H9 (cell line): ENCODE measurements at regions not wholly inside any gene's neighbourhood (a gene's known extent, or its start where the extent isn't known, plus 50 kb on each side); places are given as distances from the start of the nearest gene placed in this dataset.

Experiments
- DNase-seq: peaks from one replicate; pipeline ENCODE4 v3.0.0-alpha.2; 2017
- H2AFZ ChIP-seq: one replicate; pipeline ENCODE4 v1.6.1; 2013; ENCODE audit warnings: mild to moderate bottlenecking, low read length, control low read depth, moderate library complexity
- H2AK5ac ChIP-seq: 2 replicates; pipeline ENCODE4 v1.6.1; 2013; ENCODE audit warnings: low read length, control low read depth, mixed read lengths; ENCODE audit not compliant: insufficient read length
- H2BK120ac ChIP-seq: one replicate; pipeline ENCODE4 v1.6.1; 2013; ENCODE audit warnings: low read depth, mild to moderate bottlenecking, low read length, control low read depth, inconsistent platforms; ENCODE audit not compliant: poor library complexity, severe bottlenecking
- H2BK12ac ChIP-seq: 2 replicates; pipeline ENCODE4 v1.6.1; 2013; ENCODE audit warnings: low read length, control low read depth, mixed read lengths, low read depth; ENCODE audit not compliant: insufficient read length
- H2BK15ac ChIP-seq: 2 replicates; pipeline ENCODE4 v1.6.1; 2013; ENCODE audit warnings: low read depth, low read length, control low read depth
- H2BK20ac ChIP-seq: one replicate; pipeline ENCODE4 v1.6.1; 2013; ENCODE audit warnings: low read depth, mild to moderate bottlenecking, low read length, control low read depth, inconsistent platforms; ENCODE audit not compliant: poor library complexity, severe bottlenecking
- H2BK5ac ChIP-seq: 2 replicates; pipeline ENCODE4 v1.6.1; 2013; ENCODE audit warnings: low read length, control low read depth, mixed read lengths; ENCODE audit not compliant: insufficient read length
- H3K14ac ChIP-seq: 2 replicates; pipeline ENCODE4 v1.6.1; 2013; ENCODE audit warnings: low read length, control low read depth; ENCODE audit not compliant: insufficient read depth
- H3K18ac ChIP-seq: 2 replicates; pipeline ENCODE4 v1.6.1; 2013; ENCODE audit warnings: low read depth, mild to moderate bottlenecking, mixed read lengths, low read length, control low read depth; ENCODE audit not compliant: insufficient read length
- H3K23ac ChIP-seq: 2 replicates; pipeline ENCODE4 v1.6.1; 2013; ENCODE audit warnings: low read length, control low read depth, mixed read lengths, low read depth; ENCODE audit not compliant: insufficient read length
- H3K23me2 ChIP-seq: 2 replicates; pipeline ENCODE4 v1.6.1; 2013; ENCODE audit warnings: low read depth, mild to moderate bottlenecking, mixed read lengths, low read length, control low read depth; ENCODE audit not compliant: insufficient read length, poor library complexity, severe bottlenecking
- H3K27ac ChIP-seq: 2 replicates; pipeline ENCODE4 v1.5.1; 2013; ENCODE audit warnings: low read length, control low read depth, mixed read lengths, low read depth; ENCODE audit not compliant: insufficient read length
- H3K27me3 ChIP-seq: 2 replicates; pipeline ENCODE4 v1.6.1; 2013; ENCODE audit warnings: low read length, control low read depth, inconsistent platforms; ENCODE audit not compliant: insufficient read depth
- H3K4ac ChIP-seq: 2 replicates; pipeline ENCODE4 v1.6.1; 2013; ENCODE audit warnings: low read depth, mild to moderate bottlenecking, control low read depth, inconsistent platforms, low read length, moderate library complexity
- H3K4me1 ChIP-seq: 2 replicates; pipeline ENCODE4 v1.6.1; 2013; ENCODE audit warnings: low read length, control low read depth, inconsistent platforms; ENCODE audit not compliant: insufficient read depth
- H3K4me2 ChIP-seq: 2 replicates; pipeline ENCODE4 v1.6.1; 2013; ENCODE audit warnings: low read length, control low read depth, mixed read lengths; ENCODE audit not compliant: insufficient read length, insufficient read depth
- H3K56ac ChIP-seq: 2 replicates; pipeline ENCODE4 v1.6.1; 2013; ENCODE audit warnings: low read depth, mild to moderate bottlenecking, mixed read lengths, low read length, control low read depth; ENCODE audit not compliant: insufficient read length
- H3K79me1 ChIP-seq: 2 replicates; pipeline ENCODE4 v1.6.1; 2013; ENCODE audit warnings: low read depth, mild to moderate bottlenecking, moderate library complexity, low read length, control low read depth, inconsistent platforms; ENCODE audit not compliant: insufficient read depth, poor library complexity, severe bottlenecking
- H3K79me2 ChIP-seq: 2 replicates; pipeline ENCODE4 v1.6.1; 2013; ENCODE audit warnings: low read length, control low read depth, inconsistent platforms; ENCODE audit not compliant: insufficient read depth
- H3K9ac ChIP-seq: 2 replicates; pipeline ENCODE4 v1.6.1; 2013; ENCODE audit warnings: low read length, control low read depth, mixed read lengths; ENCODE audit not compliant: insufficient read length; ENCODE audit errors: extremely low read depth
- H3K9me3 ChIP-seq: one replicate; pipeline ENCODE4 v1.6.1; 2013; ENCODE audit warnings: low read depth, low read length, inconsistent platforms; ENCODE audit not compliant: control insufficient read depth
- H3T11ph ChIP-seq: one replicate; pipeline ENCODE4 v1.6.1; 2013; ENCODE audit warnings: mild to moderate bottlenecking, low read length, control low read depth, inconsistent platforms
- H4K20me1 ChIP-seq: one replicate; pipeline ENCODE4 v1.6.1; 2013; ENCODE audit not compliant: control insufficient read depth, insufficient read length, insufficient read depth
- H4K5ac ChIP-seq: 2 replicates; pipeline ENCODE4 v1.6.1; 2013; ENCODE audit warnings: low read depth, mild to moderate bottlenecking, mixed read lengths, low read length, control low read depth; ENCODE audit not compliant: insufficient read length
- H4K8ac ChIP-seq: replicated peaks from 2 replicates; pipeline ENCODE4 v1.6.1; 2013; ENCODE audit warnings: low read length, control low read depth, mixed read lengths, low read depth; ENCODE audit not compliant: insufficient read length
- H4K91ac ChIP-seq: 2 replicates; pipeline ENCODE4 v1.6.1; 2013; ENCODE audit warnings: low read depth, mild to moderate bottlenecking, moderate library complexity, mixed read lengths, low read length, control low read depth; ENCODE audit not compliant: insufficient read length
- H3K27ac Mint-ChIP-seq, 3 experiments: 2 replicates in 2 of 3; 3 replicates in 1 of 3; pipeline ENCODE4 v1.8.0; 2020 to 2021; ENCODE audit warnings: mixed read lengths in 3 of 3, mild to moderate bottlenecking in 1 of 3, moderate library complexity in 1 of 3
- H3K27me3 Mint-ChIP-seq: 2 replicates; pipeline ENCODE4 v1.8.0; 2021; ENCODE audit warnings: low read depth, mild to moderate bottlenecking, moderate library complexity, mixed read lengths
- H3K36me3 Mint-ChIP-seq, 3 experiments: 2 replicates in 2 of 3; 3 replicates in 1 of 3; pipeline ENCODE4 v1.8.0; 2020 to 2021; ENCODE audit warnings: low read depth in 3 of 3, mixed read lengths in 3 of 3; ENCODE audit not compliant: insufficient read depth in 1 of 3
- H3K4me1 Mint-ChIP-seq, 2 experiments: 2 replicates each; pipeline ENCODE4 v1.8.0; 2020; ENCODE audit warnings: mixed read lengths in 2 of 2
- H3K4me3 Mint-ChIP-seq, 2 experiments: 2 replicates in 1 of 2; 3 replicates in 1 of 2; pipeline ENCODE4 v1.8.0; 2020 to 2021; ENCODE audit warnings: mild to moderate bottlenecking in 2 of 2, mixed read lengths in 2 of 2, moderate library complexity in 1 of 2
- H3K9me3 Mint-ChIP-seq, 2 experiments: 2 replicates in 1 of 2; 3 replicates in 1 of 2; pipeline ENCODE4 v1.8.0; 2020; ENCODE audit warnings: mild to moderate bottlenecking in 2 of 2, mixed read lengths in 2 of 2, moderate library complexity in 1 of 2
- CTCF ChIP-seq: fragments of 200-600 bp; sonication (generic); conservative IDR thresholded peaks from 3 replicates; pipeline ENCODE4 v1.8.0; 2021; ENCODE audit warnings: antibody characterized with exemption, mild to moderate bottlenecking
- WGBS: extraction: QIAGEN DNeasy Blood & Tissue Kit; methylation state at CpG from one replicate; pipeline ENCODE4 v1.1.7; 2013; ENCODE audit warnings: missing lambda C conversion rate, low lambda C conversion rate, mixed read lengths; ENCODE audit not compliant: insufficient read length; ENCODE audit errors: extremely low coverage; 5-methylcytosine and 5-hydroxymethylcytosine counted together

- no peaks in the 10 kb centered on the region for H3K4me1 ChIP-seq
- H4K8ac ChIP-seq: no peak overlapping the region
- no peak overlapping the region for H3K4me2 ChIP-seq
- no peak overlapping the region for H3K18ac ChIP-seq
- H3K27me3 Mint-ChIP-seq: no peaks in the 10 kb centered on the region; the same call in 1 of the 2 replicates
- no peaks in the 10 kb centered on the region for H3K79me2 ChIP-seq
- no peak overlapping the region for H3T11ph ChIP-seq
- no peak overlapping the region for H2AK5ac ChIP-seq
- no peak overlapping the region for H2BK20ac ChIP-seq
- no peaks in the 10 kb centered on the region for H4K20me1 ChIP-seq
- no peaks in the 10 kb centered on the region for H3K23me2 ChIP-seq
- H3K56ac ChIP-seq: no peak overlapping the region
- H3K27ac Mint-ChIP-seq: no peak overlapping the region
- WGBS: no CpG with 5 or more reads among the region's 3 CpGs
- no peak overlapping the region for H2AFZ ChIP-seq
- no peak for TF ChIP-seq CTCF
- no peak overlapping the region for H2BK12ac ChIP-seq
- no peak overlapping the region for H3K23ac ChIP-seq
- no peak overlapping the region for H3K4ac ChIP-seq
- peaks cover 12 to 25% (median 14%) of the 10 kb centered on the region in 3 experiments for H3K36me3 Mint-ChIP-seq
- H3K4me1 Mint-ChIP-seq: peaks cover 0 to 5% of the 10 kb centered on the region in 2 experiments; a peak in 1 of 4 replicates
- no peak overlapping the region for H2BK120ac ChIP-seq
- no peak overlapping the region for H3K4me3 Mint-ChIP-seq
- H3K9ac ChIP-seq: no peak overlapping the region
- no peaks in the 10 kb centered on the region for H3K9me3 ChIP-seq
- no peaks in the 10 kb centered on the region for H3K27me3 ChIP-seq
- no peak overlapping the region for H2BK15ac ChIP-seq
- H2BK5ac ChIP-seq: no peak overlapping the region
- H3K79me1 ChIP-seq: no peaks in the 10 kb centered on the region
- H3K27ac ChIP-seq: no peak overlapping the region
- DNase-seq: no peak
- H3K9me3 Mint-ChIP-seq: peaks cover 21% of the 10 kb centered on the region in 2 experiments
- no peak overlapping the region for H3K14ac ChIP-seq
- no peak overlapping the region for H4K5ac ChIP-seq
- H4K91ac ChIP-seq: no peak overlapping the region
Measured at GRCh38 chrX:23483396-23483795, 148.7 kb downstream of the PTCHD1 start.
